ENCODE measurements at regions not wholly inside any gene's neighbourhood (a gene's known extent, or its start where the extent isn't known, plus 50 kb on each side); places are given as distances from the start of the nearest gene placed in this dataset.

- Histone ChIP-seq H3K27ac (no peak overlapping the region), H3K4me1 (no peaks in the 10 kb centered on the region), H3K4me2 (no peak overlapping the region), H3K9me3 (no peaks in the 10 kb centered on the region), H3K4me3 (no peak overlapping the region)
- no peak for TF ChIP-seq ELK1 (IDR thresholded peaks at IDR 0.05; ENCODE audit: low read depth, low read length)
- no peak for TF ChIP-seq PHF8 (IDR thresholded peaks at IDR 0.05; ENCODE audit: borderline replicate concordance, low read depth)
- no peak for TF ChIP-seq JUN (IDR thresholded peaks at IDR 0.05)
- no peak for TF ChIP-seq USF2 (IDR thresholded peaks at IDR 0.05)
- TF ChIP-seq RFX5 (IDR thresholded peaks at IDR 0.05): no peak
- TF ChIP-seq NPAS2 (CRISPR knock-in tag; IDR thresholded peaks at IDR 0.05; ENCODE audit: borderline replicate concordance): no peak
- no peak for TF ChIP-seq FOSL2 (IDR thresholded peaks at IDR 0.05)
- no peak for TF ChIP-seq FOSL2 (CRISPR knock-in tag; IDR thresholded peaks at IDR 0.05)
- no peak for TF ChIP-seq HOXA7 (CRISPR knock-in tag; IDR thresholded peaks at IDR 0.05)
- TF ChIP-seq JUNB (IDR thresholded peaks at IDR 0.05): no peak
- TF ChIP-seq FOXS1 (CRISPR knock-in tag; IDR thresholded peaks at IDR 0.05): no peak
- no peak for TF ChIP-seq KDM5A (IDR thresholded peaks at IDR 0.05)
- no peak for TF ChIP-seq ZFP36 (IDR thresholded peaks at IDR 0.05; ENCODE audit: borderline replicate concordance, partially characterized antibody)
- no peak for TF ChIP-seq HOXB13 (CRISPR knock-in tag; IDR thresholded peaks at IDR 0.05; ENCODE audit: low read depth)
- no peak for TF ChIP-seq CTCF (IDR thresholded peaks at IDR 0.05)
- no peak for TF ChIP-seq REST (IDR thresholded peaks at IDR 0.05)
- TF ChIP-seq MAZ (IDR thresholded peaks at IDR 0.05; ENCODE audit: borderline replicate concordance, low read depth, low read length): no peak
- no peak for TF ChIP-seq ZC3H11A (IDR thresholded peaks at IDR 0.05)
- FAIRE-seq (no peak), ATAC-seq (no peak), DNase-seq (ENCODE audit: low read depth in 1 of 2, low spot score in 1 of 2) (no peak)
- ChIA-PET POLR2A (no interaction called here), CTCF (interaction anchor here (1.0 kb wide), 1 partner anchor 15 kb away, joined by 4 read pairs; no protein-coding TSS in a partner anchor)
- 94% methylated on average over 1 of the region's 1 CpG for WGBS (ENCODE audit: missing lambda C conversion rate)
Measured at GRCh38 chr3:31422237-31422636, 110.5 kb upstream of the STT3B start.

GRCh38 chr3:31423482-31423881 is 109.2 kb upstream of the STT3B start:
- Histone ChIP-seq H3K27ac (no peak overlapping the region), H3K9me3 (no peaks in the 10 kb centered on the region), H3K4me2 (no peak overlapping the region), H3K4me3 (no peak overlapping the region), H3K4me1 (no peaks in the 10 kb centered on the region)
- CTCF ChIA-PET: no interaction called here
- POLR2A ChIA-PET: interaction anchor here (1.0 kb wide), 1 partner anchor 110 kb away, joined by 3 read pairs; no protein-coding TSS in a partner anchor
- WGBS (ENCODE audit: missing lambda C conversion rate): 84% methylated on average over 2 of the region's 2 CpGs
- ATAC-seq (no peak), DNase-seq (ENCODE audit: low read depth in 1 of 2, low spot score in 1 of 2) (no peak), FAIRE-seq (no peak)
- TF ChIP-seq MAFK (IDR thresholded peaks at IDR 0.05; ENCODE audit: partially characterized antibody) (no peak), ELK1 (IDR thresholded peaks at IDR 0.05; ENCODE audit: low read depth, low read length) (no peak), CHD2 (IDR thresholded peaks at IDR 0.05; ENCODE audit: low read length, partially characterized antibody) (no peak), SMC3 (IDR thresholded peaks at IDR 0.05) (no peak), HMGXB4 (CRISPR knock-in tag; IDR thresholded peaks at IDR 0.05; ENCODE audit: borderline replicate concordance) (no peak), ZFP36 (IDR thresholded peaks at IDR 0.05; ENCODE audit: borderline replicate concordance, partially characterized antibody) (no peak), USF2 (IDR thresholded peaks at IDR 0.05) (no peak), BCL3 (IDR thresholded peaks at IDR 0.05) (no peak)

All from A549 (cell line).